ENCODE measurements at regions not wholly inside any gene's neighbourhood (a gene's known extent, or its start where the extent isn't known, plus 50 kb on each side); places are given as distances from the start of the nearest gene placed in this dataset.

GRCh38 chr12:19846574-19846973 is 407.3 kb downstream of the AEBP2 start:
- no peak for TF ChIP-seq CTCF (IDR thresholded peaks at IDR 0.05; ENCODE audit: insufficient read depth, low read length, poor library complexity, severe bottlenecking)
- Histone ChIP-seq H3K36me3 (ENCODE audit: control insufficient read depth, insufficient read depth, low read length) (no peaks in the 10 kb centered on the region), H3K27me3 (ENCODE audit: control insufficient read depth, insufficient read depth, low read length) (no peaks in the 10 kb centered on the region), H3K4me3 (ENCODE audit: low read depth, low read length) (no peak overlapping the region)
- peak; percentile 62 for DNase-seq (ENCODE audit: low read depth)

DNA sequence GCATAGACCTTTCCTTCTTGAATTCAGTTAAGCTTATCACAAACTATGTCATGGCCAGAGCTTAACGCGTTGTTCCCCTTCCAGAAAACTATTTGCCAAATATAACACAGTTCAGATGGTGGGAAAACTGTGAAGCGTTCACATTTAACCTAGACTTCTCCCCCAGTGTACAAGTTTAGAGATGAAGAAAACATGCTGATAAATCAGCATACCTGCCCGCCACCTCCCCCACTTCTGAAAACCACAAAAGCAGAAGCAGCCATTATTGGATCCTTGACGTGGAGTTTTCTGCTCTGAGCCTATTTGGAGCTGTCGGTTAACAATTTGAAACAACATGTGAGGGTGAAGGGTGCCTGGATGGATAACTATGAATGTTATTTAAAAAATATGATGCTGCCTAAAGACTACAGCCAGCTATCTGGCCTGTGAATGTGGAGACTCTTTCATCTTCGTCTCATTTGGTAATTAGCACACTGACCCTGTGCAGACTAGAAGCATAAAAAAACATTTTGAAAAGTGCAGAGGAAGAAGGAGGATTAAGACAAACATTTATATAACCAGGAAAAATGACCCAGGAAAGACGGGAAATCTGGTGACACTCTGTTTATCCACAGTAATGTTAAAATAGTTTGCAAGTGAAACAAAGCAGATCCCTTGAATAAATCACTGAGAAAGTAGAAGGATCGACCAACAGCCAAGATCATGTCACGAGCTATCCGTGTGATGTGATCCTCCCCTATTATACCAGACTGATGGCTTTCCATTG is 408.2 kb downstream of the AEBP2 start:
- Histone ChIP-seq H3K36me3 (ENCODE audit: control insufficient read depth, insufficient read depth, low read length) (no peaks in the 10 kb centered on the region), H3K4me3 (ENCODE audit: low read depth, low read length) (no peak overlapping the region), H3K27me3 (ENCODE audit: control insufficient read depth, insufficient read depth, low read length) (no peaks in the 10 kb centered on the region)
- peak; percentile 18 for DNase-seq (ENCODE audit: low read depth)
- TF ChIP-seq CTCF (IDR thresholded peaks at IDR 0.05; ENCODE audit: insufficient read depth, low read length, poor library complexity, severe bottlenecking) = no peak

- Histone ChIP-seq H3K36me3 (ENCODE audit: control insufficient read depth, insufficient read depth, low read length) (no peaks in the 10 kb centered on the region), H3K27me3 (ENCODE audit: control insufficient read depth, insufficient read depth, low read length) (no peaks in the 10 kb centered on the region), H3K4me3 (ENCODE audit: low read depth, low read length) (no peak overlapping the region)
- no peak for TF ChIP-seq CTCF (IDR thresholded peaks at IDR 0.05; ENCODE audit: insufficient read depth, low read length, poor library complexity, severe bottlenecking)
- DNase-seq (ENCODE audit: low read depth) = no peak
Measured at GRCh38 chr12:19848421-19848820, 409.1 kb downstream of the AEBP2 start.

GRCh38 chr12:19849208-19849607 is 409.9 kb downstream of the AEBP2 start:
- no peak for TF ChIP-seq CTCF (IDR thresholded peaks at IDR 0.05; ENCODE audit: insufficient read depth, low read length, poor library complexity, severe bottlenecking)

DNA sequence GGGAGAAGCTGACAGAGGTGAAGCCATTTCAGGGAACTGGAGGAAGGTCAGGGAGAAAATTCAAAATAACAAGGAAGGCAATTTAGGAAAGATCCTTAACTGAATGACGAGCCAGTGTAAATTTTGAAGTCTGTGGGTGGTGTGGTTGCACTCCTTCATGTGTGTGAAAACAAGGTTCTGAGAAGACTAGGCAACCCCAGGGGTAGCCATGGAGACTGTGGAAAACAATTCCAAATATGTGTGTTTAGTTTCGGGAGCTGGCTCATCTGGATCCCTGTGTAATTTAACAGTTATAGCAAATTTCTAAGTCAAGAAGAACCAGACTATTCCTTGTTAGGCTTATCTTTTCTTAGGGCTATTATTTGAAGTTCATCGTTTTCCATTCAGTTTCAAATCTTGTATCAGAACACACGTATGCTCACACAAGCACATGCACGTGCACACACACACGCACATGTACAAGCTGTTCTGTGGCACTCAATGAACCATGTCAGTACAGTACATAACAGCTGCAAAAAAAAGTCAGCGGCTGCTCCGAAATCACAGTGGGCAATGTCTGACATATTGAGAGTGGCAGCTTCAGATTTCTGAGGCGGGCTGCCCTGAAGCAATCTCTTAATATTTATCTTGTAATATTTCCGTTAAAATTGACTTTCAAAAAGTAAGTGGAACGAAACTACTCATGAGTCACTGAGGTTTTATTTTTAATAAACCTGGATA is 411.2 kb downstream of the AEBP2 start:
- Histone ChIP-seq H3K27me3 (ENCODE audit: control insufficient read depth, insufficient read depth, low read length) (no peaks in the 10 kb centered on the region), H3K4me3 (ENCODE audit: low read depth, low read length) (no peak overlapping the region), H3K36me3 (ENCODE audit: control insufficient read depth, insufficient read depth, low read length) (no peaks in the 10 kb centered on the region)
- no peak for TF ChIP-seq CTCF (IDR thresholded peaks at IDR 0.05; ENCODE audit: insufficient read depth, low read length, poor library complexity, severe bottlenecking)
- no peak for DNase-seq (ENCODE audit: low read depth)

More at GRCh38 chr12:19849208-19849607, 409.9 kb downstream of the AEBP2 start:
- Histone ChIP-seq H3K27me3 (ENCODE audit: control insufficient read depth, insufficient read depth, low read length) (no peaks in the 10 kb centered on the region), H3K4me3 (ENCODE audit: low read depth, low read length) (no peak overlapping the region), H3K36me3 (ENCODE audit: control insufficient read depth, insufficient read depth, low read length) (no peaks in the 10 kb centered on the region)
- no peak for DNase-seq (ENCODE audit: low read depth)

Measured in kidney epithelial cell (primary cell).